GM18511 (cell line): ENCODE measurements at regions not wholly inside any gene's neighbourhood (a gene's known extent, or its start where the extent isn't known, plus 50 kb on each side); places are given as distances from the start of the nearest gene placed in this dataset.

ENCODE experiments used
- ATAC-seq: cut with Tn5 transposase; IDR thresholded peaks from one replicate; pipeline ENCODE4 v1.9.1; 2021; ENCODE audit warnings: mild to moderate bottlenecking, moderate library complexity; ENCODE audit not compliant: unreplicated experiment

DNA sequence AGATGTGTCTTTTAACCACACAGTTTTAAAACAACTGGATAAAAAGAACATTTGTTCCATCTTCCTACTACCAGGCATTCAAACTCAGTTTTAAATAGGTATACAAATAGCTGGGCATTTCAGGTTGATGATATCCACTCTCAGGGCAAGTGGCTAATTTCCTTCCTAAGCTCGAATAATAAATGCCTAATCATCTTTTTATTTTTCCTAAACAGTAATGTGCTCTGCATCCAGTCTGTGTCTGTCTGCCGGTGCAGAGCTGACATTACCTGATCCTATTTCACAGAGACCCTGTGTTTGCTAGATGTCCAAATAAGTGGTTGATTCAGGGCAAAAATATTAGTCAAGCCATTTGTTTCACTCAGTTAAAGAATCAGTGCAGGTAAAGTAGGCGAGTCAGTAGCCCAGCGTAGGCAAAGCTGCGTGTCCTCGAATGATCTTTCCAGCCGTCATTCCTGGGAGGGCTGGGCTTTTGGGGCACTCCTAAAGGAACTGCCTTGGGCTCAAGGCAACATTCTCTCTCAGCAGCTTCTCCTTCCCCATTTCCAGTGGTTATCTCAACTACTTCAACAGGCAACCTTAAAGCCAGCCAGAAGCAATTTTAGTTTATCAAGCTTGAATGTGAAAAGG lies 74.2 kb upstream of the BMP2 start:
- ATAC-seq = no peak

GRCh38 chr20:6692566-6693173 lies 74.8 kb upstream of the BMP2 start:
- ATAC-seq = no peak

GRCh38 chr20:6691516-6691915 lies 76.0 kb upstream of the BMP2 start:
- ATAC-seq = no peak

DNA sequence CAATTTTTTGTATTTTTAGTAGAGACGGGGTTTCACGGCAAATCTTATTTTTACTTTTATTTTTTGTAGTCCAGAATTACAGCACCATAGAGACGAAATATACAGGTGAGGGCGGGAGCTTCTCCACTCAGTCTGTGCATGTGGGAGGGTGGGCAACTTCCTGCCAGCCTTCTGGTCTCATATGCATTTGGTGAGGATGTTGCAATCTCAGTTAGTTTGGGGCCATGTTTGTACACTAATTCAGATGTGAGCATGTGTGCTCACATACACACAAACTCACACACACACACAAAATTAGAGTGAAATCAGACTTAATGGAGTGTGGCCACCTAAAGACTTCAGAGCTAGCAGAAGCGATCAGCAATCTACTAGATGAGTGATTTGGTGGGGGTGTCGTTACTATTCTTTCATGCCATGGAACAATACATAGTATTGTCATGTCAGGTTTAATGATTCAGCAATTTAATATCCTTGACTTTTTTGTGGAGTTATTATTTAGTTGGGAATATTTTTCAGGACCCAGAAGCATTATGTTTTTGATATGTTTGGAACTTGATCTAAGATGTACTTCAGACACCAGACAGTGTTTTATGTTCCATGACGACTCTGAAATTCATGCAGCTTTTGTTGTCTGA lies 78.0 kb upstream of the BMP2 start:
- no peak for ATAC-seq

DNA sequence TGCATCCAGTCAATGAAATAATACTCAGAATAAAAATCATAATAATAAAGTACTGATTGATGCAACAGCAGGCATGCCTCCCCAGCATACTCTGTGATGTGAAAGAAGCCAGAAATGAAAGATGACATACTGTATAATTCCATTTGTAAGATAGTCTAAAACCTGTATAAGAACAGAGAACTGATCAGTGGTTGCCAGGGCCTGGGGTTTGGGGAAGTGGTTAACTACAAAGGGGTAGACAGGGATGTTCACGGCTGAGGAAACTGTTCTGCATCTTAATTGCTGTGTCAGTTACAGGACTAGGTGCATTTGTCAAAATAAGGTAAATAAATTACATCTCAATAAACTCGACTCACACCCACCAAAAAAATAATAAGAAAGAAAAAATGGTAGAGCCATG lies 81.3 kb upstream of the BMP2 start:
- ATAC-seq = peak; percentile 80

- ATAC-seq = no peak
Observed at GRCh38 chr20:6685626-6686025, 81.9 kb upstream of the BMP2 start.

DNA sequence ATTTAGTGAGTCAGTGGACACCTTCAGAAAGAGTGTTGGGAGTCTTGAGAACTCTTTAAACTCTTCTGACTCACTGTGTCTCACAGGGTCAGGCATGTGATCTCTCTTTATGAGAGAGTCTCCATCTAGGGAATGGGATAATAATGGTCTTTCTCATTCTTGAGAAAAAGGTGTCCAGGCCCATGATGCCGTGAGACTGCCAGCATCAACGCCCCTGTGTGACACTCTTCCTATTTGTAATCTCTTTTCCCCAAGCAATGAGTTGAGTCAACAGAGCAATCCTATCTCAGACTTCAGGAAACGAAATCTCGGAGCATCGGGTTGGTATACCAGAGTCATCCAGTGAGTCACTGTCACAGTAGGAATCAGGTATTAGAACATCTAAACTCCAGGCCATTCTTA lies 82.3 kb upstream of the BMP2 start:
- ATAC-seq = no peak

- no peak for ATAC-seq
Observed at GRCh38 chr20:6683021-6683977, 84.2 kb upstream of the BMP2 start.

- no peak for ATAC-seq
Observed at GRCh38 chr20:6680854-6681253, 86.6 kb upstream of the BMP2 start.

DNA sequence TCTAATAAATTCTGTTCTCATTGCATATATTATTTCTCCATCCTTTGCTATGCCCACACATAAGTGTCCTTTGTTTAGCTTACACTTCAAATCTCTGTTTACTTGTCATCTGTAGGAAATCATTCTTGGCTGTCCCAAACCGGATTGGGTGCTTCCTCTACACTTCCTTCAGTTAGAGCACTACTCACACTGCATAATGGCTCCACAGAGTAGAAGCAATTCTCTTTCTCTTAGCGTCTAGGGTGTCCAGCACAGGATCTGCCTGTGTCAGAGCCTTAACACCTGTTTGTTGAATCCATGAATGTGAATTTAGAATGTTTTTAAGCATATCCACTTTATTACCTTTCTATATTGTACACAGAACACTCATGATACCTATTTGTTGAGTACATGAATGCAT lies 87.0 kb upstream of the BMP2 start:
- ATAC-seq = no peak

DNA sequence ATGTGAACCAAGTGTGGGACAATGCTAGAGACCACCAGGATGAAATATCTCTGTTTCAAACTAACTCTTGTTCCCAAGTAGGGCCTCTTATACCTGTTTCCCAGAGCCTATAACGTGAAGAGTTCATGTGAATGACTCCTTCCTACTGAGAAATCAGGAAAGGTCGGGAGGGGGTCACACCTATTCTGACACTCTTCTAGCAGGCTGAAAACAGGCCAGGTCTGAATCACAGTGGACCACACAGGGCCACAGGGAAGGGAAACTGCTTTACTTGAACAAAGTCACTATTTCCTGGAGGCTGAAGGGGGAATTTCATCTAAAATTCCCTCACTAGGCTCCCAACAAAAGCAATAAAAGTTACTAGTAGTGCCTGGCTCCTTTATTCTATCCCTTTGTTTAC lies 88.4 kb upstream of the BMP2 start:
- no peak for ATAC-seq

GRCh38 chr20:6678101-6678500 lies 89.4 kb upstream of the BMP2 start:
- ATAC-seq = no peak

- no peak for ATAC-seq
Observed at GRCh38 chr20:6674831-6675230, 92.7 kb upstream of the BMP2 start.

DNA sequence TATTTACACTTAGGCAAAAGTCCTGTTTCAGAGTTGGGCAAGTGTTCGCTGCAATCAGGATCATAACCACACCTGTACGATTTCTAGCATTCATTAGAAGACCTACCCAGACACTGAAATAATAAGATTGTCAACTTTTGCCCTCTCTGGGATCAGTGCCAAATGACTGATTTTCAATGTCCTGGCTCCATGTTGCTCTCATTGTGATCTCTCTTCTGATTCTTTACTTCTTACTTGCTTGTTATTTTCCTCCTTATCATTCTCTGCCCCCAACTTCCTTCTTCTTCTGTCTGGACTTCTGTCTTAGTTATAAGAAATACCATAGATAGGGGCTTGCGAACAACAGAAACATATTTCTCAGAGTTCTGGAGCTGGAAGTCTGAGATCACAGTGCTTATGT lies 94.4 kb upstream of the BMP2 start:
- no peak for ATAC-seq

DNA sequence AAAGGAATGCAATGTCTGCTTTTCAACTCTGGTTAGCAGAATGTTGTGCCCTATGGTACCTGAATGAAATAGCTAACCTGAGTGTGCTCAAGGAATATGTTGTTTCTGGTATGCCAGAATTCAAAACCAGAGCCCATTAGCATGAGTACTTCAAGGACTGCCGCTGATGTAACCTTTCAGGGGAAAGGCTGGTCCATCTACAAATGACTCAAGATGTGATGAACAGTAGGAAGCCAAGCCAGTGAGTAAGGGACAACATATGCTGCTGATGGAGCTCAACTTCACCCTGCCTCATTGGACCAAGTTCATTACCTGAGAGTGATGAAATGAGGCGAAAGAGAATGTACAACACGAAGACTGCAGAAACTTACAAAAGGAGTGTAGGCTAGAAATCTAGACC lies 95.7 kb upstream of the BMP2 start:
- no peak for ATAC-seq

- no peak for ATAC-seq
Observed at GRCh38 chr20:6668546-6668945, 98.9 kb upstream of the BMP2 start.

DNA sequence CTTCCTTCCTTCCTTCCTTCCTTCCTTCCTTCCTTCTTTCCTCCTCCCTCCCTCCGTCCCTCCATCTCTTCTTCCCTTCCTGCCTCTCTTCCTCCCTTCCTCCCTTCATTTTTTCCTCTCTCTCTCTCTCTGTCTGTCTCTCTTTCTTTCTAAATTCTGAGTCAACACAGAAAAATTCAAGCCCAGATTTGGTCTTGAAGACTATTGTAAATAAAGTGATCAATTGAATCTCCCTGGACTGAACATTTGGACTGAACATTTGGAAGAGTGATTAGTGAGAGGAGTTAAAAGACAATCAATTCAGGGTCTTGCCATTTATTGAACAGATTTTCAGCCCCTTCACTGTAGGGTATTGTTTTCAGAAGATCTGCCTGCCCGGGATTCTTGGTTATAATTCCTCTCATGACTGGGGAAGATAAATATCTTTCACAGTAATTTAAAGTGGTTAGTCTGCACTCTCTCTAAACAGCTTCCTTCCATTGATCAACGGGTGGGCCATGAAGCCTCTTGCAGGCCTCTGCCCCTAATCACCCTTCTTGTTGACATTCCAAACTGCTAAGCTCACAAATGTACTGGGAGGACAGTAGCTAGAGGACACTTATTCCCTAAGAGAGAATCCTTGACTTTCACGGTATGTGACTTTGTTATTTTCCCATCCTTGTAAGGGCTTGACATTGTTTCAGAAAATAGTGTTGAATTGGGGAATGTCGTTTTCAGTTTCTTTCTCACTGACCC lies 101.7 kb upstream of the BMP2 start:
- no peak for ATAC-seq

DNA sequence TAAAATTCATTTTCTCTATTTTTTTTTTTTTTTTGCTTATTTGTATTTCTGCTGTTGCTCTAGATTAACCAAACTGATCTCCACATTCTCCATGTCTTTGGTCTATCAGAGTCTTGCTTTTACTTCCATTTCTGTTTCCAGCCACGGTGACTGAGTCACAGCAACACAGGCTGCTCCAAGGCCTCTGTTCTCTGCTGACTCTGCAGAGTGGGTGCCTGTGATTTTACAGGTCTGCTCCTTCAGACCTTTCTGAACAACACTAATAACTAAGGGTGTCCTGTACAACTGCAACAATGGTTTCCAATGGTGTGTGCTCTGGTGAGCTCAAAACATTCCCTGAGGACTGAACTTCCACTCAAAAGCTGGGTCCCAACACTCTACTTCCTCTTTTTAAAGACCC lies 102.3 kb upstream of the BMP2 start:
- no peak for ATAC-seq

- ATAC-seq = no peak
Observed at GRCh38 chr20:6664574-6664973, 102.9 kb upstream of the BMP2 start.

- ATAC-seq = no peak
Observed at GRCh38 chr20:6663751-6664388, 103.6 kb upstream of the BMP2 start.
